GM18907 (cell line): ENCODE measurements at regions not wholly inside any gene's neighbourhood (a gene's known extent, or its start where the extent isn't known, plus 50 kb on each side); places are given as distances from the start of the nearest gene placed in this dataset.
"Not testable (repeated sequence)": the region's sequence is repeated elsewhere in the genome, so short reads cannot be mapped to it uniquely, and the experiment has no call there.

Experiments
- ATAC-seq: cut with Tn5 transposase; IDR thresholded peaks from one replicate; pipeline ENCODE4 v1.9.1; 2021; ENCODE audit warnings: mild to moderate bottlenecking, moderate library complexity; ENCODE audit not compliant: unreplicated experiment

DNA sequence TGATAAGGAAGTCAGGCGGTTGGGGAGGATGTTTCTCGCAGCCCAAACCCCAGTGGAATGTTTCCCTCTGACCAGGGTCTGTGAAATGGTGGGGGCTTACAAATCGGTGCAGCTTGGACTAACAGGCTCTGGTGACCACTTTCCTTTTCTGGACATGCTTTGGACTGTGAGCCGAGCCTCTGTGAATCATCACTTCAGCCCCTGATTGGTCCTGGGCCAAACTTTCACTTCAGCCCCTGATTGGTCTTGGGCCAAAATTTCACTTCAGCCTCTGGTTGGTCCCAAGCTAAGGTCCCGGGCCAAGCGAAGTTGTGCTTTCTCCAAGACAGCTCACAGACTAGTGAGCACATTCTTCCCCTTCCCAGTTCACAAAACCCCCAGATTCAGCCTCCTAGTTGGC is 223.7 kb upstream of the ANKRD20A1 start:
- not testable (repeated sequence) for ATAC-seq

- ATAC-seq, result peak; percentile 58
Observed at GRCh38 chr9:67611900-67612299, 246.8 kb upstream of the ANKRD20A1 start.

- not testable (repeated sequence) for ATAC-seq
Observed at GRCh38 chr9:67609872-67610271, 248.9 kb upstream of the ANKRD20A1 start.

DNA sequence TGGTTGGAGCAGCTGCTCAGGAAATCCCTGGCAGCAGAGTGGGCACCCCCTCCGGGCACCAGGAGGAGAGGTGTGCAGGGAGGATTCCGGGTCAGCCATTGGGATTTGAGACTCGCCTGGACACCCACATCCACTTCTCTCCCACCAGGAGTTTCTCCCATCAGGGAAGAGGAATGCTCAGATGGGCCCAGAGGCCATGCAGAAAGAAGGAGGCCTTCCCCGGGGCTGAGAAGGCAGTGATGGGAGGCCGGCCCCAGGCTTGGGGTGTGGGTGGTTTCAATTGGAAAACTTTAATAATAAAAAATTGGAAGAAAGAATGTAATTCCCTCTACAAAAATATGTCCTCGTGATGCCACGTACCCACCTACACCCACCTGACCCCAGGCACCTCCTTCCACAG is 249.3 kb upstream of the ANKRD20A1 start:
- not testable (repeated sequence) for ATAC-seq

DNA sequence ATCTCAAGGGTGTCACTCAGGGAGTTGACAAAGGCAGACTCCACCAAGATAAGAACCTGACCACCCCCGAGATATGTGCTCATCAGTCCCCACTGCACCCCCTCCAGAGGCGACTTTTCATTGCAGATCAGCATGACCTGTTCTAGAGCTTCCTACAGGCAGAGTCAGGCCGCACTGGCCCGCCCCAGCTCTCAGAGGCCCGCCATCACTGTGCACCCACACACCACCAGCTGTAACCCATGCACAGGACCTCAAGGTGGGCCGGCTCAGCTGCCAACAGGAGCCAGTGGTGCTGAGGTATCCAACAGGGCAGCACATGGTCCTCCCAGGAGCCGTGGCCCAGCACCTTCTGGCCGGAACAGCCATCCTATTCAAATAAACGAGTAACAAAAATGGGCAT is 253.6 kb upstream of the ANKRD20A1 start:
- not testable (repeated sequence) for ATAC-seq

DNA sequence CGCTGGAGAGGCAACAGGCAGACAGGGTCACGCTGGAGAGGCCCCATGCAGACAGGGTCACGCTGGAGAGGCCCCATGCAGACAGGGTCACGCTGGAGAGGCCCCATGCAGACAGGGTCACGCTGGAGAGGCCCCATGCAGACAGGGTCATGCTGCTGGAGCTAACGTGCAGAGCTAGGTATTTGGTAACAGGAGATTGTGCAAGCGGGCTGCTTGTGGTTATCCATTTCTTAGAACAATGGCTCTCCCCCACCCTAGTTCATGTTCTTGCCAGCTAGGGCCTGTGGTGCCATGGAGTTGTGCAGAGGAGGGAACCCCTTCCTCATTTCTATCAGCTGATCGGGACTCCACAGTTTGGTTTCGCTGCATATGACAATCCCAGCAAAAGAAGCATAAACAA is 255.1 kb upstream of the ANKRD20A1 start:
- ATAC-seq, result not testable (repeated sequence)

DNA sequence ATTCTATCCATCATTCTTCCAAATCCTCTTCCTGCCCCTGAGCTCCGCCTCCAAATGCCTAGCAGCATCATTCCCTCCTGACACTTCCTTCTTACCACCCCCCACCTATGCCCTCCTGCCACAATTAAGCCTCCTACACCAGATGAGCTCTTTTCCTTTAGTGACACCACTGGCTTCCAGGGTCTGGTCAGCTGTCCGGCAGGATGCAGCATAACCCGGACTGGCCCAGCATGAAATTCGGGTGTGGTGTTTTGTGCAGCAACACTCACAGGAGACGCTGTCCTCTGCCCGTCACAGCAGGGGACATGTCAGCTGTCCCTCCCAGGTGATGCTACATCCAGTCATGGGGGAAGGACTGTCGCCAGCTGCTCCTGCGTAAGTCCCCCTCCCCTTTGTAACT is 266.3 kb upstream of the ANKRD20A1 start:
- not testable (repeated sequence) for ATAC-seq

DNA sequence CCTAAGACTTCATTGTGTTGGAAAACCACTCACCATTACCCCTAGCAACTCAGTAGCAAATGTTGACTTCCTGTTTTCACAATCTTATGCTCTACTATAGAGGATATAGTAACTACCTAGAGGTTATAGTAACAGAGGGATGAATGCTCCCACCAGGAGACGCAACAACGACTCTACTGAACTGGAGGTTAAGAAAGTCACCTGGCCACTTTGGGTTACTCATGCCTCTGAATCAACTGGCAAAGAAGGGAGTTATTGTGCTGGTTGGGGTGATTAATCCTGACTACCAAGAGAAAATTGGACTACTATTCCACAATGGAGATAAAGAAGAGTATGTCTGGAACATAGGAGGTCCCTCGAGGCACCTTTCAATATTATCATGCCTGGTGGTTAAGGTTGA is 302.9 kb upstream of the ANKRD20A1 start:
- not testable (repeated sequence) for ATAC-seq

DNA sequence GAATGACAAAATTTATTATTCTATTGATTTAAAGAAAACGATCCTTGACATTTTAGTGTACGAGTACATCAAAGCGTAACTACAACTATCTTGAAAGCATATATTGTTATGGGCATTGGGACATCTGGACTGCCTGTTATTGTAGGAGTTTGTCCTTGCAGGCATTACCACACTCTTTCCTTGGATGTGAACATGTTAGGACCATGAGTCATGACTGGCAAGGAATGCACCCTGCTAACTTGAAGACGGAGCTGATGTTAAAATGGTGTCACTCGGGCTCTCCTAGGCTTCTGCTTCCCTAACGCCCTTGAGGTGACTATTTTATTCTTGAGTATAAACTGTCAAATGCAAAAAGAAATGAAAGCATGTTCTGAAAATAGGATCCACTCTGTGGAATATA is 308.7 kb upstream of the ANKRD20A1 start:
- not testable (repeated sequence) for ATAC-seq

- not testable (repeated sequence) for ATAC-seq
Observed at GRCh38 chr9:67529834-67530233, 328.9 kb upstream of the ANKRD20A1 start.

DNA sequence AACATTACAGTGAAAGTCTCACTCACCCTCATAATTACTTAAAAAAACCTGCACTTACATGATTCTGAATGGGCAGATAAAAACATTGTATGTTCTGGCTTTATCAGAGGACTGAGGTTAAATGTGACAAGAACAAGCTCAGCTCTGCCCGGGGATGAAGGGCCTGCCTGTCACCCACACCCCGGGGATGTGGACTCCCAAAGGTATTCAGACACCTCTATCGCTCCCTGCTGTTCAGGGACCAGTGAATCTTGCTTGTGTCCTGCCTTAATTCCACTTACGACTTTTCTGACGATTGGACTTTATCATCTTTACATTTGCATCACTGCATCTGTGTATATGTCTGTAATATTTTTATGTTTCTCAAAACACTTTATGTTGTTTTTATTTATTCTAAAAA is 341.8 kb upstream of the ANKRD20A1 start:
- not testable (repeated sequence) for ATAC-seq

GRCh38 chr9:67514587-67514986 is 344.1 kb upstream of the ANKRD20A1 start:
- ATAC-seq, result not testable (repeated sequence)

GRCh38 chr9:67503728-67504369 is 354.9 kb upstream of the ANKRD20A1 start:
- ATAC-seq, result not testable (repeated sequence)

GRCh38 chr9:67492028-67492427 is 366.7 kb upstream of the ANKRD20A1 start:
- not testable (repeated sequence) for ATAC-seq

- ATAC-seq, result not testable (repeated sequence)
Observed at GRCh38 chr9:67477465-67477864, 381.3 kb upstream of the ANKRD20A1 start.

DNA sequence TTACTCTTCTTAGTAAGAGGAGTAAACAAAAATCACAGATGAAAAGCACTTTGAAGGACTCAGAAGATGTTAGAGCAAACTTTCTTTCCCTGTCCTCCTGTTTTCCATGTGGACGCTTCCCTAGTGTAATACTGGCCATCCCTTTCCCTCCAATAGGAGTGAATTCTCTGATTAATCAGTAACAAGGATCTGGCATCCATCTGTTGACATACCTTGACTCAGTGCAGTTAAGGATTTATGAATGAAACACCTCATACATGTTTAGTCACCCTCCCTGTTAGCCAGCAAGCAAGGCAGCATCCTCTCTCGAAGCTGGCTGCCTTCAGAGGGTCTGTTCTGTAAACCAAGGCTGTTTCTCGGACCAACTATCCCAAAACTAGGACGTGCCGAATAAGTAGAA is 388.0 kb upstream of the ANKRD20A1 start:
- ATAC-seq, result not testable (repeated sequence)

GRCh38 chr9:67468326-67468725 is 390.4 kb upstream of the ANKRD20A1 start:
- peak; percentile 81 for ATAC-seq

DNA sequence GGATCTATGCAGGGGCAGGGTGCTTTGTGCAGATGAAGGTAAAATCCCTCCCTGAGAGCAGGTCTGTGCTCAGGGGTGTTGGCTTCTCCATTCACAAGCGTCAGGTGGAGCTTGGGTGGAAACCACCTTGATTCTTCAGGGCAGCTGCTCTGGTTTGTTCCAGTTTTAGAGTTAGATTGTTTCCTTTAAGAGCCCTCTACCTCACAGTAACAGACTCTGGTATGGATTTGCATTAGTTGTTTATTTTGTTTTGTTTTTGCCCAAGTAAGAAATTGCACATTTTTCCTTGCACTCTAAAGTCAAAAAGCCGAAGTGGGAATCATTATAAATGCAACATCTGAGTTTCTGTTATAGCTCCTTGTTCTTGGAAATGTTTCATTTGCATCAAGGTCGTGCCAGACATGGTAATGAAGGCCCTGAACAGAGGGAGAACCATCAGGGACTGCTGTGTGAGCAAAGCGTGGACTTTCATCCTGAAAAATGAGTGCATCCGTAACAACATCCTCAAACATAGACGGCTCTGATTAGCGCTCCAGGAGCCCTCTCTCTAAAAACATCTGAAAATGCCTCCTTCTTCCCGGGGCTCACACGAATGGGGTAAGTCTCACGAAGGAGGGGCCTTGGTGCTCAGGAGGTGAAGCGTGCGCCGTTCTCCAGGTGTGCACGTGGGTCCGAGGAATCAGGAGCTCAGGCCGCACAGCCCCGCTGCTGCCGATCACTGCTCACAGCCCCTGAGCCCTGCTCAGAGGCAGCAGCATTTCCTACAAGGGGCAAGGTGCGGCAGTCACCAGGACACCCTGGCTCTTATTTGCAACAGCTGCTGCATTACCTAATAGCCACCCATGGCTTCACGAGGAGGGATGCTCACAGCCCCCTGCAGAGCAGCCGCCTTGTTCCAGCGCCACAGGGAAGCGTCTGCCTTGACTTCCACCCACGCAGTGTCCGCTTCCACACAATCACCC is 396.7 kb upstream of the ANKRD20A1 start:
- ATAC-seq, result not testable (repeated sequence)

GRCh38 chr9:67452941-67453340 is 405.8 kb upstream of the ANKRD20A1 start:
- ATAC-seq, result not testable (repeated sequence)

- ATAC-seq, result not testable (repeated sequence)
Observed at GRCh38 chr9:67442313-67442712, 416.4 kb upstream of the ANKRD20A1 start.

DNA sequence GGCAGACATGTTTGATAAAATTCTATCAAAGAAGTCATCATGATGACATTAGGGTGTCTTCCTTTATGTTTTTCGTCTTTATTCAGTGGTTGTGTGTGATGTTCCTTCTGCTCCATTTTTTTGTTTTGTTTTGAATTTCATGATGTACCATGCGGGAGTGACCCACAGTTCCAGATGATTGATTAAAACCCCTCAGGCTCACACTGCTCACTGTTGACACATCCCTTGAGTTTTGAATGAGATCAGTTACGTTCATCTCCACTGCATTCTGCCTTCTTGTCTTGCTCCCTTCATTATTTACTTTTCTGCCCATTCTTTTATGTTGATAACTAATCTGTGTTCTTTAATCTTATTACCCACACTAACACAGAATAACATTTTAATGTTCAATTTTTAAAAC is 421.7 kb upstream of the ANKRD20A1 start:
- not testable (repeated sequence) for ATAC-seq

GRCh38 chr9:67424881-67425280 is 432.5 kb upstream of the SPATA31A3 start:
- not testable (repeated sequence) for ATAC-seq
